A549 (cell line): ENCODE measurements at regions not wholly inside any gene's neighbourhood (a gene's known extent, or its start where the extent isn't known, plus 50 kb on each side); places are given as distances from the start of the nearest gene placed in this dataset.

ENCODE experiments used
- BHLHE40 ChIP-seq: IDR thresholded peaks from 2 replicates; pipeline ENCODE4 v1.6.1; 2012; ENCODE audit warnings: low read depth, low read length, inconsistent platforms
- CHD2 ChIP-seq: fragments of 150-350 bp; IDR thresholded peaks from 2 replicates; pipeline ENCODE4 v1.6.1; 2014; ENCODE audit warnings: low read length; ENCODE audit not compliant: partially characterized antibody
- EP300 ChIP-seq, 2 experiments: fragments of >200 bp; sonication (Bioruptor Twin); formaldehyde crosslinking; IDR thresholded peaks; 2 replicates in 1 of 2; 3 replicates in 1 of 2; pipeline ENCODE4 v1.6.1; 2016 to 2017
- JUN ChIP-seq, 2 experiments: fragments of >200 bp; sonication (Bioruptor Twin); formaldehyde crosslinking; IDR thresholded peaks; 2 replicates in 1 of 2; 3 replicates in 1 of 2; pipeline ENCODE4 v1.6.1; 2016 to 2017
- KDM1A ChIP-seq: fragments of 200-600 bp; sonication (generic); IDR thresholded peaks from 2 replicates; pipeline ENCODE4 v1.6.1; 2016; ENCODE audit warnings: low read depth, mild to moderate bottlenecking
- MAFK ChIP-seq: fragments of 450-650 bp; IDR thresholded peaks from 2 replicates; pipeline ENCODE4 v1.6.1; 2014; ENCODE audit not compliant: partially characterized antibody
- RAD21 ChIP-seq, 2 experiments: fragments of >200 bp in 1 of 2; sonication (Bioruptor Twin) in 1 of 2; formaldehyde crosslinking in 1 of 2; IDR thresholded peaks in 1 of 2; conservative IDR thresholded peaks in 1 of 2; 2 replicates in 1 of 2; 3 replicates in 1 of 2; pipeline ENCODE4 v1.6.1; 2012 to 2018; ENCODE audit warnings: inconsistent platforms in 1 of 2
- RFX5 ChIP-seq: fragments of 450-650 bp; IDR thresholded peaks from 2 replicates; pipeline ENCODE4 v1.7.1; 2014; ENCODE audit warnings: antibody characterized with exemption, mild to moderate bottlenecking, moderate library complexity
- SMC3 ChIP-seq: fragments of >200 bp; sonication (Bioruptor Twin); formaldehyde crosslinking; IDR thresholded peaks from 3 replicates; pipeline ENCODE4 v1.6.1; 2018; ENCODE audit warnings: inconsistent platforms
- TF ChIP-seq, protein P1 (sequence below): fragments of 450-650 bp; IDR thresholded peaks from 2 replicates; pipeline ENCODE4 v1.6.1; 2014; ENCODE audit warnings: antibody characterized with exemption
- TF ChIP-seq, protein P2 (sequence below): fragments of >200 bp; sonication (Bioruptor Twin); formaldehyde crosslinking; IDR thresholded peaks from 3 replicates; pipeline ENCODE4 v1.5.1; 2016
- TF ChIP-seq, protein P3 (sequence below): fragments of 200-600 bp; sonication (generic); IDR thresholded peaks from 2 replicates; pipeline ENCODE4 v1.6.1; 2016; ENCODE audit warnings: antibody characterized with exemption, mild to moderate bottlenecking, moderate library complexity

DNA sequence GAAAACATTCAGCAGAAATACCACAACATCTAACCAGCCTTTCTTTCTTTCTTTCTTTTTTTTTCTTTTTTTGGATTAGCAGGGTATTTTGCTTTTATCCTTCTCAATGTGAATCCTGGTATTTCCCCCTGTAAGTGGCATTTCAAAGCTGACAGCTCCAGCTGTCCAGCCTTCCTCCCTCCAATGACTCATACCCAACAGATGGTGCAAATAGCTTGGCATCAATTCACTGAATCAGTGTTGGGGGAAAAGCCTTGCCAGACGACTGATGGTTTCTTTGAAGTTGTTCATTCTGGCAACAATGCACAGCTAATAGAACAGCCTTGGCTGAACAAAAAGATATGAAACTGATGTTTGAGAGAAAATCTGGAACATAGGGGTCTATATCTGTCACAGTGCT is 316.8 kb upstream of the STEAP1 start:
- TF ChIP-seq, protein P1, sequence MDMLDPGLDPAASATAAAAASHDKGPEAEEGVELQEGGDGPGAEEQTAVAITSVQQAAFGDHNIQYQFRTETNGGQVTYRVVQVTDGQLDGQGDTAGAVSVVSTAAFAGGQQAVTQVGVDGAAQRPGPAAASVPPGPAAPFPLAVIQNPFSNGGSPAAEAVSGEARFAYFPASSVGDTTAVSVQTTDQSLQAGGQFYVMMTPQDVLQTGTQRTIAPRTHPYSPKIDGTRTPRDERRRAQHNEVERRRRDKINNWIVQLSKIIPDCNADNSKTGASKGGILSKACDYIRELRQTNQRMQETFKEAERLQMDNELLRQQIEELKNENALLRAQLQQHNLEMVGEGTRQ, result no peak
- TF ChIP-seq BHLHE40 (no peak), KDM1A (no peak), CHD2 (no peak), RAD21 (conservative IDR thresholded peaks at IDR 0.05 in 1 of 2, IDR thresholded peaks at IDR 0.05 in 1 of 2) (no peak), MAFK (no peak), SMC3 (no peak), EP300 (IDR thresholded peaks at IDR 0.05) (no peak), JUN (IDR thresholded peaks at IDR 0.05) (no peak), RFX5 (no peak)
- TF ChIP-seq, protein P2, sequence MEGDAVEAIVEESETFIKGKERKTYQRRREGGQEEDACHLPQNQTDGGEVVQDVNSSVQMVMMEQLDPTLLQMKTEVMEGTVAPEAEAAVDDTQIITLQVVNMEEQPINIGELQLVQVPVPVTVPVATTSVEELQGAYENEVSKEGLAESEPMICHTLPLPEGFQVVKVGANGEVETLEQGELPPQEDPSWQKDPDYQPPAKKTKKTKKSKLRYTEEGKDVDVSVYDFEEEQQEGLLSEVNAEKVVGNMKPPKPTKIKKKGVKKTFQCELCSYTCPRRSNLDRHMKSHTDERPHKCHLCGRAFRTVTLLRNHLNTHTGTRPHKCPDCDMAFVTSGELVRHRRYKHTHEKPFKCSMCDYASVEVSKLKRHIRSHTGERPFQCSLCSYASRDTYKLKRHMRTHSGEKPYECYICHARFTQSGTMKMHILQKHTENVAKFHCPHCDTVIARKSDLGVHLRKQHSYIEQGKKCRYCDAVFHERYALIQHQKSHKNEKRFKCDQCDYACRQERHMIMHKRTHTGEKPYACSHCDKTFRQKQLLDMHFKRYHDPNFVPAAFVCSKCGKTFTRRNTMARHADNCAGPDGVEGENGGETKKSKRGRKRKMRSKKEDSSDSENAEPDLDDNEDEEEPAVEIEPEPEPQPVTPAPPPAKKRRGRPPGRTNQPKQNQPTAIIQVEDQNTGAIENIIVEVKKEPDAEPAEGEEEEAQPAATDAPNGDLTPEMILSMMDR, result no peak
- TF ChIP-seq, protein P3, sequence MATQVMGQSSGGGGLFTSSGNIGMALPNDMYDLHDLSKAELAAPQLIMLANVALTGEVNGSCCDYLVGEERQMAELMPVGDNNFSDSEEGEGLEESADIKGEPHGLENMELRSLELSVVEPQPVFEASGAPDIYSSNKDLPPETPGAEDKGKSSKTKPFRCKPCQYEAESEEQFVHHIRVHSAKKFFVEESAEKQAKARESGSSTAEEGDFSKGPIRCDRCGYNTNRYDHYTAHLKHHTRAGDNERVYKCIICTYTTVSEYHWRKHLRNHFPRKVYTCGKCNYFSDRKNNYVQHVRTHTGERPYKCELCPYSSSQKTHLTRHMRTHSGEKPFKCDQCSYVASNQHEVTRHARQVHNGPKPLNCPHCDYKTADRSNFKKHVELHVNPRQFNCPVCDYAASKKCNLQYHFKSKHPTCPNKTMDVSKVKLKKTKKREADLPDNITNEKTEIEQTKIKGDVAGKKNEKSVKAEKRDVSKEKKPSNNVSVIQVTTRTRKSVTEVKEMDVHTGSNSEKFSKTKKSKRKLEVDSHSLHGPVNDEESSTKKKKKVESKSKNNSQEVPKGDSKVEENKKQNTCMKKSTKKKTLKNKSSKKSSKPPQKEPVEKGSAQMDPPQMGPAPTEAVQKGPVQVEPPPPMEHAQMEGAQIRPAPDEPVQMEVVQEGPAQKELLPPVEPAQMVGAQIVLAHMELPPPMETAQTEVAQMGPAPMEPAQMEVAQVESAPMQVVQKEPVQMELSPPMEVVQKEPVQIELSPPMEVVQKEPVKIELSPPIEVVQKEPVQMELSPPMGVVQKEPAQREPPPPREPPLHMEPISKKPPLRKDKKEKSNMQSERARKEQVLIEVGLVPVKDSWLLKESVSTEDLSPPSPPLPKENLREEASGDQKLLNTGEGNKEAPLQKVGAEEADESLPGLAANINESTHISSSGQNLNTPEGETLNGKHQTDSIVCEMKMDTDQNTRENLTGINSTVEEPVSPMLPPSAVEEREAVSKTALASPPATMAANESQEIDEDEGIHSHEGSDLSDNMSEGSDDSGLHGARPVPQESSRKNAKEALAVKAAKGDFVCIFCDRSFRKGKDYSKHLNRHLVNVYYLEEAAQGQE, result no peak
